Body of pancreas (tissue), 4 donors: ENCODE measurements at regions not wholly inside any gene's neighbourhood (a gene's known extent, or its start where the extent isn't known, plus 50 kb on each side); places are given as distances from the start of the nearest gene placed in this dataset.

Experiments
- POLR2A ChIP-seq, 3 donors: fragments of 450-650 bp; IDR thresholded peaks; one replicate each; pipeline ENCODE4 v1.6.1; 2016; ENCODE audit warnings: antibody characterized with exemption in 3 of 3, mild to moderate bottlenecking in 2 of 3
- TF ChIP-seq, protein P1 (sequence below), 7 experiments: fragments of 450-650 bp in 4 of 7; fragments of 200-600 bp in 3 of 7; sonication (generic) in 3 of 7; IDR thresholded peaks; one replicate each; pipeline ENCODE4 v1.5.1; 2016 to 2019; ENCODE audit warnings: antibody characterized with exemption in 7 of 7

DNA sequence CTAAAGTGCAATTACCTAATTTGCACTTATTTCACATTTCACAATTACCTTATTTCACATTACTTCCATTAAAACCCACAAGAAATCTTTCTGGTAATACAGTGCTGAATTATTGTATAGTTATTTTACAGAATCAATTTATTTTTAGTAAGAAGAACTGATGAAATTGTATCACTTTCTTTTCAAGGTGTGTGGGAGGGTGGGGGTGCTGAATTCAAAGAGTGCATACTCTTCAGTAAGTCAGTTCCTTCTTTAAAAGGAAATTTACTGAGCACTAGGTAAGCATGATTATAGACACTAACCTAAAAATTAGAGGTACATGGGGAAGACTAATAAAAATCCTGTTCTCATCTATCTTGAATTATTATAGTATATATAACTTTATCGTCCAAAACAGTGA is 731.6 kb upstream of the ADGRL4 start:
- TF ChIP-seq, protein P1, sequence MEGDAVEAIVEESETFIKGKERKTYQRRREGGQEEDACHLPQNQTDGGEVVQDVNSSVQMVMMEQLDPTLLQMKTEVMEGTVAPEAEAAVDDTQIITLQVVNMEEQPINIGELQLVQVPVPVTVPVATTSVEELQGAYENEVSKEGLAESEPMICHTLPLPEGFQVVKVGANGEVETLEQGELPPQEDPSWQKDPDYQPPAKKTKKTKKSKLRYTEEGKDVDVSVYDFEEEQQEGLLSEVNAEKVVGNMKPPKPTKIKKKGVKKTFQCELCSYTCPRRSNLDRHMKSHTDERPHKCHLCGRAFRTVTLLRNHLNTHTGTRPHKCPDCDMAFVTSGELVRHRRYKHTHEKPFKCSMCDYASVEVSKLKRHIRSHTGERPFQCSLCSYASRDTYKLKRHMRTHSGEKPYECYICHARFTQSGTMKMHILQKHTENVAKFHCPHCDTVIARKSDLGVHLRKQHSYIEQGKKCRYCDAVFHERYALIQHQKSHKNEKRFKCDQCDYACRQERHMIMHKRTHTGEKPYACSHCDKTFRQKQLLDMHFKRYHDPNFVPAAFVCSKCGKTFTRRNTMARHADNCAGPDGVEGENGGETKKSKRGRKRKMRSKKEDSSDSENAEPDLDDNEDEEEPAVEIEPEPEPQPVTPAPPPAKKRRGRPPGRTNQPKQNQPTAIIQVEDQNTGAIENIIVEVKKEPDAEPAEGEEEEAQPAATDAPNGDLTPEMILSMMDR (IDR thresholded peaks at IDR 0.05), result no peak
- TF ChIP-seq POLR2A (IDR thresholded peaks at IDR 0.05), result no peak
